GM12874 (cell line): ENCODE measurements at regions not wholly inside any gene's neighbourhood (a gene's known extent, or its start where the extent isn't known, plus 50 kb on each side); places are given as distances from the start of the nearest gene placed in this dataset.

Experiments used
- TF ChIP-seq, protein P1 (sequence below): IDR thresholded peaks from 2 replicates; pipeline ENCODE4 v1.5.1; 2011; ENCODE audit warnings: low read depth, mild to moderate bottlenecking, control low read depth, low read length, moderate library complexity; ENCODE audit not compliant: insufficient read depth

DNA sequence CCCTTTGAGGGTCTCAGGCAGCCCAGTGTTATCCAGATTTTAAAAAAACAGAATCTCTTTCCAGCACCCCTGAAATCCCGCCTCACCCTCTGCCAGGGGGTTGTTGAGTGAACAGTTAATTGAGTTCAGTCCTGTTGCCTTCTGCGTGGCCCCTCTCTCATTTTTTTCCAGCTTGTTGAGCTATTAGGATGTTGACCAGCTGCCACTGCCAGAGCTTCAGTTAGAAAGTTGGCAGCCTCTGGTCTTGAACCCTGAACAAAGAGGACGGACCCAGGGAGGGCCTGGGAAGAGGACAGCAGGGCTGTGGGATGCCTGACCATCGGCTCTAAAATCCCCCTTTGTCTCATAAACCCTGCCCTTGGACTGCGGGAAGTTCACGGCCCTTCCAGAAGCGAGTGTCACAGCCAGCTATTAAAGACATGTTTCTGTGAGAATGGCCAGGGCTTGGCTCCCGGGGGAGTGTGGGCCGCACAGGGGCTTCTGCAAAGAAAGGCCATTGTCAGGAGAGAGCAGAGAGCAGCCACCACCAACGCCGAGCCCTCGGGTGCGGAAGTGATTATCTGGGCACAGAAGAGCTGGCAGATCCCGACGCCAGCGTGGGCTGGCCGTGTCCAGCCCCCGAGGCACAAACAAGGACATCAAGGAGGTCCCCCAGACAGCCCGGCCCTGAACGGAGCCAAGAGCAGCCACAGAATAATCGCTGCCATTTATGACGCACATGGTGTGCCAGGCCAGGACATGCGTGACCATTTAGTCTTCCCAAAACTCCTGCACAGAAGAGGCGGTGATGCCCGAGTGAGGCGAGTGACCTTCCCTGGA, 189.0 kb downstream of the ANKRD60 start:
- TF ChIP-seq, protein P1, sequence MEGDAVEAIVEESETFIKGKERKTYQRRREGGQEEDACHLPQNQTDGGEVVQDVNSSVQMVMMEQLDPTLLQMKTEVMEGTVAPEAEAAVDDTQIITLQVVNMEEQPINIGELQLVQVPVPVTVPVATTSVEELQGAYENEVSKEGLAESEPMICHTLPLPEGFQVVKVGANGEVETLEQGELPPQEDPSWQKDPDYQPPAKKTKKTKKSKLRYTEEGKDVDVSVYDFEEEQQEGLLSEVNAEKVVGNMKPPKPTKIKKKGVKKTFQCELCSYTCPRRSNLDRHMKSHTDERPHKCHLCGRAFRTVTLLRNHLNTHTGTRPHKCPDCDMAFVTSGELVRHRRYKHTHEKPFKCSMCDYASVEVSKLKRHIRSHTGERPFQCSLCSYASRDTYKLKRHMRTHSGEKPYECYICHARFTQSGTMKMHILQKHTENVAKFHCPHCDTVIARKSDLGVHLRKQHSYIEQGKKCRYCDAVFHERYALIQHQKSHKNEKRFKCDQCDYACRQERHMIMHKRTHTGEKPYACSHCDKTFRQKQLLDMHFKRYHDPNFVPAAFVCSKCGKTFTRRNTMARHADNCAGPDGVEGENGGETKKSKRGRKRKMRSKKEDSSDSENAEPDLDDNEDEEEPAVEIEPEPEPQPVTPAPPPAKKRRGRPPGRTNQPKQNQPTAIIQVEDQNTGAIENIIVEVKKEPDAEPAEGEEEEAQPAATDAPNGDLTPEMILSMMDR, result no peak

DNA sequence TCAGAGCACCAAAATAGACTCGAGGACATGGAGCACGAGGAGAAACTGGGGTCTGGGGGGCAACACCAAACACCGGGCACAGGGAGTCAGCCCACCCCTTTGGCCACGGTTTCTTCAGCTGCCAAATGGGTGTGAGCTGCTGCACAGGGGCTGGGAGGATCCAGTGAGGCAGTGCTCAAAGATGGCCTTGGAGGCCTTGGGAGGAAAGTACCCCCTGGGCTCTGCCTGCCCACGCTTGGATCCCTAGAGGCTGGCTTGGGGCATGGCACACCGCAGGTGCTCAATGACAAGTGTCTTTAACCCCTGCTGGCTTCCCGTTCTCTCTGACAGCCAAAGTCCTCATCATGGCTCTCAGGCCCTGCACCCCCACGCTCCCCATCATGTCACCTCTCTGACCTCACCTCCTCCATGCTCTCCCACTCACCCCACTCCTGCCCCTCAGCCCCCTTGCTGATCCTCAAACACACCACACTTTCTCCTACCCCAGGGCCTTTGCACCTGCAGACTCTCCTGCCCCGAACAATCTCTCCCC, 190.3 kb downstream of the ANKRD60 start:
- TF ChIP-seq, protein P1, result no peak

DNA sequence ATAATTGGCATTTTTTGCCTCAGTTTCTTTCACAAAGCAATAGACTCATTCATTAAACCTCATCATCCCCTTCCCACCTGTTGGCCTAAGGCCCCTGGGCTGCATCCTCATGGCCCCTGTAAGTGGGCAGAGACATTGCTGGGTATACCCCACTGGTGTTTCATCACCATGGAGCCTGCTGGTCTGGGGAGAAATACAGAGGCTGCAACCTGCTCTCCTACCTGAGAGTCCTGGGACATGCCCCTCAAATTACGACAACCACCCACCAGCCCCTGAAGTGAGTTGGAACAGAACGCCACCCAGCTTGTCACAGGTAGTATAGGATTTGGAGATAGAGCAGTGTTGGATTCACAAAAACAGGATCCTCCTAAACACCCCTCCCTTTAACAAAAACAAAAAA, 190.8 kb downstream of the ANKRD60 start:
- TF ChIP-seq, protein P1, result no peak

DNA sequence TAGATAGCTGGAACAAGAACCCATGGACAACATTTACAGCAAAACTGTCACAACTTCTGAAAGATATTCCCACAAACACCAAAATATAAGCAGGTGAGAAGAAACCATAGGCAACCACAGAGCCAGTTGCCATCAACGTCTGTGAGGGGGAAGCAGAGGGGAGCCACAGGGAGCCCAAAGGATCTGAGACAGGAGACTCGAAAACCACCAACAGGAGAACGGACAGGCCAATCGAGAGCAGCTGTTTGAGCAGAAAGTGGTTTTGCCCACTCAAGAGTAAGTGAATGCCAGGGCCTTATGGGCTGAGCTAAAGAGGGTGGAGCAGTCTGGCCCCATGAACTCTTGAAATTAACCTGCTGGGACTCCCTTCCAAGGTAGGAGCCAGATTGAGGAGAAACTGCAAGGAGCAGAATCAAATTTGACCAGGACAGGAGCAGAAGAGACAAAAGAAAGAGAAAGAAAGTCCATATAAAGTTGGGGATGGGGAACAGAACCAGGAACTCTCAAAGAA, 195.4 kb downstream of the ANKRD60 start:
- TF ChIP-seq, protein P1, result no peak

DNA sequence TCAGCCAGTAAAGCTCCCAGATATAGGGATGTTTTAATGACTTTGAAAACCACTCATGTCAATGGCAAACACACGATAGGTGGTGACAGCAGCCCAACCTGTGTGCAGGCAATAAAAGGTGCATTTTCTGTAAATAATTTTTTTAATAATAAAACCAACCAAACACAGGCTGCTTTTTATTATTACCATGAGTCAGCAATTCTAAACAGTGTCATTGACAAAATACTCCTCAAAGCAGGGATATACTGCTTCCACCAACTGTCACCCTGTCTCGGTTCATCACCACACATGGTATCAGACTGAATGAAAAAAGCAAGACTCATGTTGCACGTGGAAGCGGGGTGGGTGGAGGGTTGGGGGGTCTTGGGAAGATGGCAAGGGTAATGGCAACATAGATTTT, 195.9 kb downstream of the ANKRD60 start:
- TF ChIP-seq, protein P1, result no peak

DNA sequence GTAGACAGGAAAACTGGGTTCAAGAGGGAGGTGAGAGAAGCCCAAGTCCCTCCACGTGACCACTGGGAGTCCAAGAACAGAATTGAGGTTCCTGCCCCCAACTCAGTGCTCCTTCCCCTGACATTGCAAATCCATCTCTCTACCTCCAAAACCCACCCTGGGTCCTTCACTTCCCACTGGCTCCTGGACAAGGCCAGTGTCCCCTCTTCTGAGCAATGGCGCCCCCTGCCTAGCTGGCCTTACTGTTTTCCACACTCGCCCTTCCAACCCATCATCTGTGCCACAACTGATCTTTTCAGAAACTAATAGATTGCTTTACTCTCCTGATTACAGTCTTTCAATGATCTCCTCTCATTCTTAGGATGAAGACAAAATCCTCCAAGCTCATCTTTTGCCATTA, 200.3 kb downstream of the ANKRD60 start:
- TF ChIP-seq, protein P1, result no peak

DNA sequence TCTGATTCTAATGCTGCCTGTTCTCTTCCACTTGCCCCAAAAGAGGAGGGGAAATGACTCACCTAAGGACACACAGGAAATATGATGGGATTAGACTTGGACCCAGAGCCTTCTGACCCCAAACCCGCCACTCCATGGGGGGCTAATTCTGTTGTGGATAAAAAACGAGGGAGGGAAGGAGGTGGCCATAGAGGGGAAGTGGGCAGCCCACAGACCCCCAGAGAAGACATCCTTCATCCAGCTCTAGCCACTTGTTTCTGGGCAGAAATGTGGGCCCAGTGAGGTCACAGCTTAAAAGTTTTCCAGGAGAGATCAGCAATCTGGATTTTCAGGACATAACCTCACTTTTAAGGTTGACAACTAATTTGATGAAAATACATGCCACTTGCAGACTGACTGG, 202.1 kb downstream of the ANKRD60 start:
- TF ChIP-seq, protein P1, result no peak
